Spinal cord (tissue), 9 donors: ENCODE measurements at regions not wholly inside any gene's neighbourhood (a gene's known extent, or its start where the extent isn't known, plus 50 kb on each side); places are given as distances from the start of the nearest gene placed in this dataset.
"Not testable (repeated sequence)": the region's sequence is repeated elsewhere in the genome, so short reads cannot be mapped to it uniquely, and the experiment has no call there.

Source experiments
- DNase-seq, 6 donors: peaks; one replicate each; pipeline versions ENCODE4 v3.0.0 to v3.0.0-alpha.2; 2013 to 2015; ENCODE audit warnings: low spot score in 6 of 6, low read depth in 4 of 6
- H3K27ac ChIP-seq: one replicate; pipeline ENCODE4 v1.5.1; 2013; ENCODE audit warnings: low read depth, low read length, control low read depth
- H3K27me3 ChIP-seq: one replicate; pipeline ENCODE4 v1.6.1; 2013; ENCODE audit warnings: low read length; ENCODE audit not compliant: control insufficient read depth, insufficient read depth
- H3K36me3 ChIP-seq: one replicate; pipeline ENCODE4 v1.6.1; 2013; ENCODE audit warnings: low read length; ENCODE audit not compliant: control insufficient read depth, insufficient read depth
- H3K4me1 ChIP-seq: one replicate; pipeline ENCODE4 v1.6.1; 2013; ENCODE audit warnings: low read length; ENCODE audit not compliant: control insufficient read depth, insufficient read depth
- H3K4me3 ChIP-seq: one replicate; pipeline ENCODE4 v1.5.1; 2013; ENCODE audit warnings: low read depth, low read length, control low read depth
- H3K9me3 ChIP-seq: one replicate; pipeline ENCODE4 v1.6.1; 2013; ENCODE audit warnings: low read length; ENCODE audit not compliant: control insufficient read depth, insufficient read depth
- WGBS: methylation state at CpG from one replicate; pipeline ENCODE4 v1.1.5; 2013; ENCODE audit warnings: missing lambda C conversion rate; ENCODE audit not compliant: insufficient coverage; 5-methylcytosine and 5-hydroxymethylcytosine counted together
- donor health status: healthy.

GRCh38 chr11:42806191-42806590 lies 505.6 kb upstream of the API5 start:
- no peak overlapping the region for H3K4me3 ChIP-seq
- no peak overlapping the region for H3K27ac ChIP-seq
- WGBS: 53% methylated on average over 2 of the region's 2 CpGs
- no peaks in the 10 kb centered on the region for H3K4me1 ChIP-seq
- H3K27me3 ChIP-seq: no peaks in the 10 kb centered on the region
- H3K36me3 ChIP-seq: no peaks in the 10 kb centered on the region
- peak in 1 of 6 donors; percentile 61 for DNase-seq
- no peaks in the 10 kb centered on the region for H3K9me3 ChIP-seq

GRCh38 chr11:42812361-42812760 lies 499.4 kb upstream of the API5 start:
- Histone ChIP-seq H3K4me1 (no peaks in the 10 kb centered on the region), H3K9me3 (no peaks in the 10 kb centered on the region), H3K36me3 (no peaks in the 10 kb centered on the region), H3K27me3 (no peaks in the 10 kb centered on the region), H3K4me3 (no peak overlapping the region), H3K27ac (no peak overlapping the region)
- no CpG with 5 or more reads among the region's 1 CpG for WGBS
- no peak for DNase-seq

GRCh38 chr11:42812960-42813359 lies 498.8 kb upstream of the API5 start:
- no peaks in the 10 kb centered on the region for H3K4me1 ChIP-seq
- H3K27me3 ChIP-seq: no peaks in the 10 kb centered on the region
- H3K36me3 ChIP-seq: no peaks in the 10 kb centered on the region
- H3K4me3 ChIP-seq: no peak overlapping the region
- no peak for DNase-seq
- no CpG with 5 or more reads among the region's 2 CpGs for WGBS
- no peaks in the 10 kb centered on the region for H3K9me3 ChIP-seq
- no peak overlapping the region for H3K27ac ChIP-seq

- DNase-seq: peak in 1 of 6 donors; percentile 61
- Histone ChIP-seq H3K9me3 (no peaks in the 10 kb centered on the region), H3K4me1 (no peaks in the 10 kb centered on the region), H3K36me3 (no peaks in the 10 kb centered on the region), H3K27ac (no peak overlapping the region), H3K27me3 (no peaks in the 10 kb centered on the region), H3K4me3 (no peak overlapping the region)
- WGBS: 0% methylated on average over 1 of the region's 2 CpGs
Observed at GRCh38 chr11:42816471-42816870, 495.3 kb upstream of the API5 start.

GRCh38 chr11:42819126-42819525 lies 492.7 kb upstream of the API5 start:
- 90% methylated on average over 2 of the region's 3 CpGs for WGBS
- no peak overlapping the region for H3K4me3 ChIP-seq
- no peak overlapping the region for H3K27ac ChIP-seq
- no peaks in the 10 kb centered on the region for H3K36me3 ChIP-seq
- no peaks in the 10 kb centered on the region for H3K27me3 ChIP-seq
- H3K9me3 ChIP-seq: no peaks in the 10 kb centered on the region
- no peak for DNase-seq
- no peaks in the 10 kb centered on the region for H3K4me1 ChIP-seq

GRCh38 chr11:42822188-42822587 lies 489.6 kb upstream of the API5 start:
- H3K4me3 ChIP-seq, DNase-seq, H3K36me3 ChIP-seq, H3K4me1 ChIP-seq, H3K27me3 ChIP-seq, H3K9me3 ChIP-seq, H3K27ac ChIP-seq: not testable (repeated sequence)
- 100% methylated on average over 4 of the region's 6 CpGs for WGBS

GRCh38 chr11:42823546-42823945 lies 488.2 kb upstream of the API5 start:
- Histone ChIP-seq H3K27ac (no peak overlapping the region), H3K4me1 (no peaks in the 10 kb centered on the region), H3K36me3 (no peaks in the 10 kb centered on the region), H3K4me3 (no peak overlapping the region), H3K27me3 (no peaks in the 10 kb centered on the region), H3K9me3 (no peaks in the 10 kb centered on the region)
- no peak for DNase-seq
- WGBS: no CpG with 5 or more reads among the region's 1 CpG

GRCh38 chr11:42824067-42824466 lies 487.7 kb upstream of the API5 start:
- no peak overlapping the region for H3K4me3 ChIP-seq
- H3K27me3 ChIP-seq: no peaks in the 10 kb centered on the region
- DNase-seq: no peak
- no peaks in the 10 kb centered on the region for H3K4me1 ChIP-seq
- H3K36me3 ChIP-seq: no peaks in the 10 kb centered on the region
- H3K27ac ChIP-seq: no peak overlapping the region
- no peaks in the 10 kb centered on the region for H3K9me3 ChIP-seq
- WGBS: 100% methylated on average over 2 of the region's 4 CpGs

GRCh38 chr11:42825598-42825997 lies 486.2 kb upstream of the API5 start:
- Histone ChIP-seq H3K9me3 (no peaks in the 10 kb centered on the region), H3K4me3 (no peak overlapping the region), H3K27ac (no peak overlapping the region), H3K36me3 (no peaks in the 10 kb centered on the region), H3K27me3 (no peaks in the 10 kb centered on the region), H3K4me1 (no peaks in the 10 kb centered on the region)
- no CpG with 5 or more reads among the region's 1 CpG for WGBS
- DNase-seq: no peak

- Histone ChIP-seq H3K4me3 (no peak overlapping the region), H3K27me3 (no peaks in the 10 kb centered on the region), H3K27ac (no peak overlapping the region), H3K36me3 (no peaks in the 10 kb centered on the region), H3K9me3 (no peaks in the 10 kb centered on the region), H3K4me1 (no peaks in the 10 kb centered on the region)
- no peak for DNase-seq
- no CpG with 5 or more reads among the region's 2 CpGs for WGBS
Observed at GRCh38 chr11:42827845-42828244, 484.0 kb upstream of the API5 start.
